Neural cell (in vitro differentiated cells): ENCODE measurements at regions not wholly inside any gene's neighbourhood (a gene's known extent, or its start where the extent isn't known, plus 50 kb on each side); places are given as distances from the start of the nearest gene placed in this dataset.

Experiments used
- H2AFZ ChIP-seq: fragments of 200-600, 300-800 bp; sonication (generic), shearing (Covaris generic); 2 replicates; pipeline ENCODE4 v1.6.0; 2014; ENCODE audit warnings: low read depth, mild to moderate bottlenecking, antibody characterized with exemption, low read length, moderate library complexity
- H3F3A ChIP-seq: fragments of 200-600 bp; shearing (Covaris generic); 2 replicates; pipeline ENCODE4 v1.6.1; 2016; ENCODE audit warnings: mild to moderate bottlenecking, moderate library complexity, mixed read lengths, antibody characterized with exemption, low read length; ENCODE audit not compliant: insufficient read depth, poor library complexity, severe bottlenecking
- H3K27ac ChIP-seq: fragments of 200-600, 300-800 bp; sonication (generic), shearing (Covaris generic); 2 replicates; pipeline ENCODE4 v1.5.1; 2014; ENCODE audit warnings: mild to moderate bottlenecking, low read length, moderate library complexity
- H3K27me3 ChIP-seq: fragments of 300-800, 200-600 bp; sonication (generic), shearing (Covaris generic); 2 replicates; pipeline ENCODE4 v1.6.0; 2014; ENCODE audit warnings: mild to moderate bottlenecking, low read depth, low read length, moderate library complexity; ENCODE audit not compliant: insufficient read depth
- H3K36me3 ChIP-seq: fragments of 300-800, 200-600 bp; sonication (generic), shearing (Covaris generic); 2 replicates; pipeline ENCODE4 v1.5.1; 2014; ENCODE audit warnings: mild to moderate bottlenecking, antibody characterized with exemption, low read length, moderate library complexity; ENCODE audit not compliant: insufficient read depth
- H3K4me2 ChIP-seq: fragments of 300-800, 200-600 bp; sonication (generic), shearing (Covaris generic); 2 replicates; pipeline ENCODE4 v1.6.0; 2014; ENCODE audit warnings: mild to moderate bottlenecking, low read length
- H3K4me3 ChIP-seq: fragments of 300-800, 200-600 bp; sonication (generic), shearing (Covaris generic); 2 replicates; pipeline ENCODE4 v1.5.1; 2014; ENCODE audit warnings: mild to moderate bottlenecking, low read length, moderate library complexity
- H3K79me2 ChIP-seq: fragments of 200-600 bp; shearing (Covaris generic); replicated peaks from 2 replicates; pipeline ENCODE4 v1.6.0; 2014; ENCODE audit warnings: mild to moderate bottlenecking, low read length, moderate library complexity; ENCODE audit not compliant: insufficient read depth
- H3K9ac ChIP-seq: fragments of 300-800, 200-600 bp; sonication (generic), shearing (Covaris generic); 2 replicates; pipeline ENCODE4 v1.6.1; 2016; ENCODE audit warnings: mild to moderate bottlenecking, low read length, mixed read lengths
- H3K9me2 ChIP-seq: fragments of 200-600 bp; shearing (Covaris generic); 2 replicates; pipeline ENCODE4 v1.6.1; 2016; ENCODE audit warnings: mild to moderate bottlenecking, low read length, mixed read lengths; ENCODE audit not compliant: insufficient read depth
- H3K9me3 ChIP-seq: fragments of 200-600, 300-800 bp; sonication (generic), shearing (Covaris generic); 2 replicates; pipeline ENCODE4 v1.6.1; 2016; ENCODE audit warnings: mild to moderate bottlenecking, mixed run types, low read length, moderate library complexity, mixed read lengths
- H4K20me1 ChIP-seq: fragments of 200-600 bp; shearing (Covaris generic); 2 replicates; pipeline ENCODE4 v1.6.1; 2016; ENCODE audit warnings: mild to moderate bottlenecking, mixed run types; ENCODE audit not compliant: insufficient read depth
- EP300 ChIP-seq: fragments of 450-650 bp; conservative IDR thresholded peaks from 2 replicates; pipeline ENCODE4 v1.6.1; 2014; ENCODE audit warnings: antibody characterized with exemption, mild to moderate bottlenecking, moderate library complexity; ENCODE audit not compliant: poor library complexity, severe bottlenecking
- EZH2 ChIP-seq: fragments of 200-600, 300-800 bp; shearing (Covaris generic), sonication (generic); IDR thresholded peaks from 2 replicates; pipeline ENCODE4 v1.6.1; 2014; ENCODE audit warnings: antibody characterized with exemption, low read length, borderline replicate concordance, mild to moderate bottlenecking; ENCODE audit not compliant: insufficient read depth, poor library complexity, severe bottlenecking
- MXI1 ChIP-seq: fragments of 450-650 bp; conservative IDR thresholded peaks from 2 replicates; pipeline ENCODE4 v1.6.1; 2014; ENCODE audit warnings: antibody characterized with exemption, mild to moderate bottlenecking; ENCODE audit not compliant: poor library complexity, severe bottlenecking
- POLR2AphosphoS5 ChIP-seq: IDR thresholded peaks from 2 replicates; pipeline ENCODE4 v1.6.1; 2012
- RAD21 ChIP-seq: fragments of 450-650 bp; conservative IDR thresholded peaks from 2 replicates; pipeline ENCODE4 v1.6.1; 2014; ENCODE audit warnings: antibody characterized with exemption, mild to moderate bottlenecking, moderate library complexity
- SMC3 ChIP-seq: fragments of 450-650 bp; conservative IDR thresholded peaks from 2 replicates; pipeline ENCODE4 v1.6.1; 2014; ENCODE audit warnings: antibody characterized with exemption, mild to moderate bottlenecking, moderate library complexity; ENCODE audit not compliant: poor library complexity
- TAF1 ChIP-seq: IDR thresholded peaks from 2 replicates; pipeline ENCODE4 v1.6.1; 2012; ENCODE audit warnings: low read depth
- TF ChIP-seq, protein P1 (sequence below): fragments of 450-650 bp; IDR thresholded peaks from 2 replicates; pipeline ENCODE4 v1.5.1; 2014; ENCODE audit warnings: antibody characterized with exemption, mild to moderate bottlenecking, moderate library complexity; ENCODE audit not compliant: poor library complexity, severe bottlenecking
- TF ChIP-seq, protein P2 (sequence below): IDR thresholded peaks from 2 replicates; pipeline ENCODE4 v1.6.1; 2012; ENCODE audit warnings: borderline replicate concordance

DNA sequence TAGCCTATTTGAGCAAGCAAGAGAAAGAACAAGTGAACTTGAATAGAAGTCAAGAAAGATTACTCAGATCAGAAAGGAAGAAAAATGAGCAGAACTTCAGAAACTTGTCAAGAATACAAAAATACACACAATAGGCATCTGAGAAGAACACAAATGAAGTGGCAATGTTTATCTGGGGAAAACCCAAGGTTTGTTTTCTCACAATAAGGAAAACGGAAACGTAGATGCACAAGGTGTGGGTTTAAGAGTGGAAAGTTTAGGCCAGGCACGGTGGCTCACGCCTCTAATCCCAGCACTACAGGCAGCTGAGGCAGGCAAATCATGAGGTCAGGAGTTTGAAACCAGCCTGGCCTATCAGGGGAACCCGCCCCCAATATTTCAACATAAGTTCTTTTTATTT, 159.5 kb upstream of the GYPC start:
- H3K27ac ChIP-seq = no peak overlapping the region
- no peak overlapping the region for H3K4me3 ChIP-seq
- TF ChIP-seq SMC3 = no peak
- no peak for TF ChIP-seq POLR2AphosphoS5
- TF ChIP-seq RAD21 = no peak
- no peak for TF ChIP-seq EP300
- TF ChIP-seq, protein P1, sequence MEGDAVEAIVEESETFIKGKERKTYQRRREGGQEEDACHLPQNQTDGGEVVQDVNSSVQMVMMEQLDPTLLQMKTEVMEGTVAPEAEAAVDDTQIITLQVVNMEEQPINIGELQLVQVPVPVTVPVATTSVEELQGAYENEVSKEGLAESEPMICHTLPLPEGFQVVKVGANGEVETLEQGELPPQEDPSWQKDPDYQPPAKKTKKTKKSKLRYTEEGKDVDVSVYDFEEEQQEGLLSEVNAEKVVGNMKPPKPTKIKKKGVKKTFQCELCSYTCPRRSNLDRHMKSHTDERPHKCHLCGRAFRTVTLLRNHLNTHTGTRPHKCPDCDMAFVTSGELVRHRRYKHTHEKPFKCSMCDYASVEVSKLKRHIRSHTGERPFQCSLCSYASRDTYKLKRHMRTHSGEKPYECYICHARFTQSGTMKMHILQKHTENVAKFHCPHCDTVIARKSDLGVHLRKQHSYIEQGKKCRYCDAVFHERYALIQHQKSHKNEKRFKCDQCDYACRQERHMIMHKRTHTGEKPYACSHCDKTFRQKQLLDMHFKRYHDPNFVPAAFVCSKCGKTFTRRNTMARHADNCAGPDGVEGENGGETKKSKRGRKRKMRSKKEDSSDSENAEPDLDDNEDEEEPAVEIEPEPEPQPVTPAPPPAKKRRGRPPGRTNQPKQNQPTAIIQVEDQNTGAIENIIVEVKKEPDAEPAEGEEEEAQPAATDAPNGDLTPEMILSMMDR = no peak
- TF ChIP-seq TAF1 = no peak
- H2AFZ ChIP-seq = no peak overlapping the region
- no peaks in the 10 kb centered on the region for H3K9me2 ChIP-seq
- no peak overlapping the region for H3K9ac ChIP-seq
- no peaks in the 10 kb centered on the region for H3F3A ChIP-seq
- no peaks in the 10 kb centered on the region for H3K79me2 ChIP-seq
- no peaks in the 10 kb centered on the region for H3K9me3 ChIP-seq
- no peaks in the 10 kb centered on the region for H3K27me3 ChIP-seq
- H3K4me2 ChIP-seq = no peak overlapping the region
- no peaks in the 10 kb centered on the region for H4K20me1 ChIP-seq
- H3K36me3 ChIP-seq = no peaks in the 10 kb centered on the region

DNA sequence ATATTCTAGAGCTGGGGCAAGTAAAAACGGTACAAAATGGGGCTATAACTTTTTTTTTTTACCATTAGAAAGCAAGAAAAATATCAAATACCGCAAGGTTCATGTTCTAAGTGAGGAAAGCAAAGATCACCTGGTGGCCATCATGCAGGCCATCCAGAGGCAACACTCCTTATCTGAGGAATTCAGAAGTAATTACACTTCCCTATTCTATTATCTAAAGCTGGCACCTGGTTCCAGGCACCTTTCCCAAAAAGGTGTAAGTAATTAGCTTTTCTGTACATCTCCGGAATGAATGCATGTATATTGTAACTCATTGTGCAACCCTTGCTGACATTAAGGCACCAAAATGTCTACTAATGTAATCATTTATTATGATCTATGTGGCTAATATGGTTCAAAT, 152.5 kb upstream of the GYPC start:
- Histone ChIP-seq H3K36me3 (no peaks in the 10 kb centered on the region), H3K4me3 (no peak overlapping the region), H3K27ac (no peak overlapping the region), H3K9me2 (no peaks in the 10 kb centered on the region), H3K79me2 (no peaks in the 10 kb centered on the region), H2AFZ (no peak overlapping the region), H3F3A (peaks cover 3% of the 10 kb centered on the region), H3K9ac (no peak overlapping the region), H3K4me2 (no peak overlapping the region), H3K27me3 (no peaks in the 10 kb centered on the region), H3K9me3 (no peaks in the 10 kb centered on the region), H4K20me1 (no peaks in the 10 kb centered on the region)
- TF ChIP-seq, protein P1 = no peak
- TF ChIP-seq MXI1 (no peak), SMC3 (no peak), TAF1 (no peak), POLR2AphosphoS5 (no peak), EP300 (no peak), EZH2 (no peak), RAD21 (no peak)
- TF ChIP-seq, protein P2, sequence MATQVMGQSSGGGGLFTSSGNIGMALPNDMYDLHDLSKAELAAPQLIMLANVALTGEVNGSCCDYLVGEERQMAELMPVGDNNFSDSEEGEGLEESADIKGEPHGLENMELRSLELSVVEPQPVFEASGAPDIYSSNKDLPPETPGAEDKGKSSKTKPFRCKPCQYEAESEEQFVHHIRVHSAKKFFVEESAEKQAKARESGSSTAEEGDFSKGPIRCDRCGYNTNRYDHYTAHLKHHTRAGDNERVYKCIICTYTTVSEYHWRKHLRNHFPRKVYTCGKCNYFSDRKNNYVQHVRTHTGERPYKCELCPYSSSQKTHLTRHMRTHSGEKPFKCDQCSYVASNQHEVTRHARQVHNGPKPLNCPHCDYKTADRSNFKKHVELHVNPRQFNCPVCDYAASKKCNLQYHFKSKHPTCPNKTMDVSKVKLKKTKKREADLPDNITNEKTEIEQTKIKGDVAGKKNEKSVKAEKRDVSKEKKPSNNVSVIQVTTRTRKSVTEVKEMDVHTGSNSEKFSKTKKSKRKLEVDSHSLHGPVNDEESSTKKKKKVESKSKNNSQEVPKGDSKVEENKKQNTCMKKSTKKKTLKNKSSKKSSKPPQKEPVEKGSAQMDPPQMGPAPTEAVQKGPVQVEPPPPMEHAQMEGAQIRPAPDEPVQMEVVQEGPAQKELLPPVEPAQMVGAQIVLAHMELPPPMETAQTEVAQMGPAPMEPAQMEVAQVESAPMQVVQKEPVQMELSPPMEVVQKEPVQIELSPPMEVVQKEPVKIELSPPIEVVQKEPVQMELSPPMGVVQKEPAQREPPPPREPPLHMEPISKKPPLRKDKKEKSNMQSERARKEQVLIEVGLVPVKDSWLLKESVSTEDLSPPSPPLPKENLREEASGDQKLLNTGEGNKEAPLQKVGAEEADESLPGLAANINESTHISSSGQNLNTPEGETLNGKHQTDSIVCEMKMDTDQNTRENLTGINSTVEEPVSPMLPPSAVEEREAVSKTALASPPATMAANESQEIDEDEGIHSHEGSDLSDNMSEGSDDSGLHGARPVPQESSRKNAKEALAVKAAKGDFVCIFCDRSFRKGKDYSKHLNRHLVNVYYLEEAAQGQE = no peak
